ENCODE measurements at regions not wholly inside any gene's neighbourhood (a gene's known extent, or its start where the extent isn't known, plus 50 kb on each side); places are given as distances from the start of the nearest gene placed in this dataset.

DNA sequence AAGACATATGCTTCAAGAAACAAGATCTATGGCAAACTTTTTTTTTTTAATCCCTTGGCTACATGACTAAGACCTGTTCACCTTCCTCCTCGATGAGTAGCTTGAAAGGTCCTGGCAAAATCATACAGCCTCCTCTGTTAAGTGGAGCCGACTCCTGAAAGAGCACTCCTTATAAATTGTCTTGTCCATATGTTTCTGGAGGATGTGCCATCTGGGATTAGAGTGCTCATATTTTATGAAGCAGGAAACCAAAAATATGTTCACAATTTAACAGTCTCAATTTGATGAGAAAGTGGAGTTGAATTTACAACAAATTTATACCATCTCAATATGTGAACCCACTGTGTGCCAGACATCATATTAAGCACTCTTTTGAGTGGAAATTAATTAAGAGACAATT is 912.1 kb upstream of the FAT3 start:
- Histone ChIP-seq H3K4me1 (no peaks in the 10 kb centered on the region), H3K27me3 (no peaks in the 10 kb centered on the region)
- intact Hi-C loops (cut with DNase I; ENCODE audit: low total_unique reads): no loop called here

DNA sequence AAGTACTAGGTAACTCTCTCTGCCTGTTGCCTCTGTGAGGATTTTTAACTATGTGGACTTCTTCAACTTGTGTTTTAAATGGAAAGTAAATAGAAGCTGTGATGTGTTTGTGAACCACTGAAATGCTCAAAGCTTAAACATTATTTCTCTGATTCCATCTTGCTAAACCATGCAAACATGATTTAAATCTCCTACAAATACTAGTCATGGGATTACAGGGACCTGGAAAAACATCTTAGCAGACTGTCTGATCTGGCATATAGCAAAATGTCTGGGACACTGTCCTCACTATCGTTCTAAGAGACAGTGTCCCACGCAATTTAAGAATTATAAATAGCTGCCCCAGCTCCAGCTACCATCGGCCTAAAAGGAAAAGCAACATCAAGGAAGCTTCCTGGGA is 914.5 kb upstream of the FAT3 start:
- no peaks in the 10 kb centered on the region for H3K36me3 ChIP-seq
- ATAC-seq (no peak), DNase-seq (no peak)
- intact Hi-C loops (cut with DNase I; ENCODE audit: low total_unique reads) (no loop called here), in situ Hi-C loops (cut with MboI; ENCODE audit: low sequenced_read_pairs in 4 of 4) (no loop called here)
- H3K4me1 ChIP-seq: no peaks in the 10 kb centered on the region
- H3K4me3 ChIP-seq: no peak overlapping the region
- no peak for TF ChIP-seq POLR2A (IDR thresholded peaks at IDR 0.05)
- TF ChIP-seq, protein P1, sequence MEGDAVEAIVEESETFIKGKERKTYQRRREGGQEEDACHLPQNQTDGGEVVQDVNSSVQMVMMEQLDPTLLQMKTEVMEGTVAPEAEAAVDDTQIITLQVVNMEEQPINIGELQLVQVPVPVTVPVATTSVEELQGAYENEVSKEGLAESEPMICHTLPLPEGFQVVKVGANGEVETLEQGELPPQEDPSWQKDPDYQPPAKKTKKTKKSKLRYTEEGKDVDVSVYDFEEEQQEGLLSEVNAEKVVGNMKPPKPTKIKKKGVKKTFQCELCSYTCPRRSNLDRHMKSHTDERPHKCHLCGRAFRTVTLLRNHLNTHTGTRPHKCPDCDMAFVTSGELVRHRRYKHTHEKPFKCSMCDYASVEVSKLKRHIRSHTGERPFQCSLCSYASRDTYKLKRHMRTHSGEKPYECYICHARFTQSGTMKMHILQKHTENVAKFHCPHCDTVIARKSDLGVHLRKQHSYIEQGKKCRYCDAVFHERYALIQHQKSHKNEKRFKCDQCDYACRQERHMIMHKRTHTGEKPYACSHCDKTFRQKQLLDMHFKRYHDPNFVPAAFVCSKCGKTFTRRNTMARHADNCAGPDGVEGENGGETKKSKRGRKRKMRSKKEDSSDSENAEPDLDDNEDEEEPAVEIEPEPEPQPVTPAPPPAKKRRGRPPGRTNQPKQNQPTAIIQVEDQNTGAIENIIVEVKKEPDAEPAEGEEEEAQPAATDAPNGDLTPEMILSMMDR (IDR thresholded peaks at IDR 0.05 in 4 of 5, conservative IDR thresholded peaks at IDR 0.05 in 1 of 5): no peak
- no peaks in the 10 kb centered on the region for H3K9me3 ChIP-seq
- H3K27ac ChIP-seq: no peak overlapping the region
- no peaks in the 10 kb centered on the region for H3K27me3 ChIP-seq

More for the DNA sequence above, 912.1 kb upstream of the FAT3 start:
- ATAC-seq (no peak), DNase-seq (no peak)
- in situ Hi-C loops (cut with MboI; ENCODE audit: low sequenced_read_pairs in 4 of 4): no loop called here
- no peak overlapping the region for H3K4me3 ChIP-seq
- no peaks in the 10 kb centered on the region for H3K9me3 ChIP-seq
- H3K27ac ChIP-seq: no peak overlapping the region
- H3K36me3 ChIP-seq: no peaks in the 10 kb centered on the region
- TF ChIP-seq, protein P1 (IDR thresholded peaks at IDR 0.05 in 4 of 5, conservative IDR thresholded peaks at IDR 0.05 in 1 of 5): no peak
- no peak for TF ChIP-seq POLR2A (IDR thresholded peaks at IDR 0.05)

DNA sequence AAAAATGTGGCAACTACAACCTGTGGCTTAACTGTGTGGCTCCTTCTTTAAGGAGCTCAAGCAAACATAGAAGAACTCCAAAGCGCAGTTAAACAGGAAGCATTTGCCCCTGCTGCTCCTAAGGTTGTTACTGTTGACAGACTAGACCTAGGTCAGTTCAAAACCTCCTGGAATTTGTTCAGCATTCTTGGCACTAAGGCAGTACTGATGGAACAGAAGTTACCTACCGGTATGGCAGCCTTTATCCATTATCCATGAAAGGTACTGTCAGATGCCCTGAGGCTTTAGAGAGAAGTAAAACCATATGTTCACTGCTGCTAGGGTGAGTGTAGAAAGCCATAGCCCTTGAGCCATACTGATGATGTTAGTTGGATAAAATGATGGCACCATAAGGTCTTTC is 916.5 kb upstream of the FAT3 start:
- DNase-seq (no peak), ATAC-seq (no peak)
- no peak overlapping the region for H3K27ac ChIP-seq
- intact Hi-C loops (cut with DNase I; ENCODE audit: low total_unique reads): no loop called here
- H3K27me3 ChIP-seq: no peaks in the 10 kb centered on the region
- in situ Hi-C loops (cut with MboI; ENCODE audit: low sequenced_read_pairs in 4 of 4): no loop called here
- no peaks in the 10 kb centered on the region for H3K9me3 ChIP-seq
- H3K4me3 ChIP-seq: no peak overlapping the region
- TF ChIP-seq, protein P1 (IDR thresholded peaks at IDR 0.05 in 4 of 5, conservative IDR thresholded peaks at IDR 0.05 in 1 of 5): no peak
- no peak for TF ChIP-seq POLR2A (IDR thresholded peaks at IDR 0.05)
- no peaks in the 10 kb centered on the region for H3K36me3 ChIP-seq
- H3K4me1 ChIP-seq: no peaks in the 10 kb centered on the region

DNA sequence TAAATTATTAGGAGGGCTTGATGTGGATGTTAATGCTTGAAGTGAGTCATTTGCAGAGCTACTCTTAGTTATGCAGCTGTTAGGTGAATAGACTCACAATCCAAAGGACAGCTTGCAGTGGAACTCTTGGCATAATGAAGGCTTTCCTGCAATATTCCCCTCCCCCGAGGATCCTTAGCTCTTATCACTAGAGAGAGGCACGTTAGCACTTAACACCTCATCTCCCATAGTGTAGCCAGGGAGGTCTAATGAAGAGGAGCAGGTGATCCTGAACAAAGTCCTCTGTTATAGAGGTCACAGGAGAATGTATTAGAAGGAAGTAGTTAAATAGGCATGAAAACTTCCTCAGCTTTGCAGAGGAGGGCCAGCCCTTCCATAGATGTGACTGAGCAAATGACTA is 919.2 kb upstream of the FAT3 start:
- intact Hi-C loops (cut with DNase I; ENCODE audit: low total_unique reads) (no loop called here), in situ Hi-C loops (cut with MboI; ENCODE audit: low sequenced_read_pairs in 4 of 4) (no loop called here)
- ATAC-seq: no peak
- DNase-seq: no peak
- H3K36me3 ChIP-seq: no peaks in the 10 kb centered on the region
- no peaks in the 10 kb centered on the region for H3K9me3 ChIP-seq
- H3K4me3 ChIP-seq: no peak overlapping the region
- no peaks in the 10 kb centered on the region for H3K27me3 ChIP-seq
- H3K4me1 ChIP-seq: no peaks in the 10 kb centered on the region
- TF ChIP-seq POLR2A (IDR thresholded peaks at IDR 0.05): no peak
- TF ChIP-seq, protein P1 (IDR thresholded peaks at IDR 0.05 in 4 of 5, conservative IDR thresholded peaks at IDR 0.05 in 1 of 5): no peak
- H3K27ac ChIP-seq: no peak overlapping the region

DNA sequence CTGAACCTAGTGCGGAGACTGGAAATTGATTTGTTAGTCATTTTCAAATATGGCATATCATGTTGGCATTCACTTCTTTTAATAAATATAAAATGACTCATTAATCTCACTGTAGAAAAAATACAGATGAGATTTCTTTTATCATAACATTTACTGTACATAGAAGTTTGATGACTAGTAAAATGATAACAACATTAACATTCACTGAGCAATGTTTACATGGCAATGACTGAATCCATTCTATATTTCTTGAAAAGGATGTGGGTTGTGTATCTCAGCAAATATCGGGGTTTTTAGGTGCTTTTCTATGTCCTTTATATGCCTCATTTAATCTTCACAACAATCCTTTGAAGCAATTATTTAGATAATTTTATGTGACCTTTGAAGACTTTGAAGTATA is 920.9 kb upstream of the FAT3 start:
- in situ Hi-C loops (cut with MboI; ENCODE audit: low sequenced_read_pairs in 4 of 4) (no loop called here), intact Hi-C loops (cut with DNase I; ENCODE audit: low total_unique reads) (no loop called here)
- Histone ChIP-seq H3K4me3 (no peak overlapping the region), H3K27me3 (no peaks in the 10 kb centered on the region), H3K9me3 (no peaks in the 10 kb centered on the region), H3K4me1 (no peaks in the 10 kb centered on the region), H3K27ac (no peak overlapping the region), H3K36me3 (no peaks in the 10 kb centered on the region)
- no peak for DNase-seq
- no peak for ATAC-seq
- TF ChIP-seq, protein P1 (IDR thresholded peaks at IDR 0.05 in 4 of 5, conservative IDR thresholded peaks at IDR 0.05 in 1 of 5): no peak
- no peak for TF ChIP-seq POLR2A (IDR thresholded peaks at IDR 0.05)
